Tibial nerve (tissue), 4 donors: ENCODE measurements at regions not wholly inside any gene's neighbourhood (a gene's known extent, or its start where the extent isn't known, plus 50 kb on each side); places are given as distances from the start of the nearest gene placed in this dataset.

Experiments used
- EP300 ChIP-seq, 2 donors: sonication (generic); formaldehyde crosslinking; IDR thresholded peaks; one replicate each; pipeline ENCODE4 v1.6.1; 2017; ENCODE audit warnings: antibody characterized with exemption in 2 of 2, mild to moderate bottlenecking in 1 of 2
- POLR2A ChIP-seq, 2 donors: fragments of 450-650 bp; IDR thresholded peaks; one replicate each; pipeline ENCODE4 v1.6.1; 2017; ENCODE audit warnings: antibody characterized with exemption in 2 of 2, mild to moderate bottlenecking in 2 of 2, moderate library complexity in 2 of 2
- TF ChIP-seq, protein P1 (sequence below), 5 experiments: fragments of 200-600 bp in 3 of 5; fragments of 450-650 bp in 2 of 5; sonication (generic) in 3 of 5; IDR thresholded peaks; one replicate each; pipeline ENCODE4 v1.5.1; 2016 to 2019; ENCODE audit warnings: antibody characterized with exemption in 5 of 5, mild to moderate bottlenecking in 3 of 5, moderate library complexity in 2 of 5

DNA sequence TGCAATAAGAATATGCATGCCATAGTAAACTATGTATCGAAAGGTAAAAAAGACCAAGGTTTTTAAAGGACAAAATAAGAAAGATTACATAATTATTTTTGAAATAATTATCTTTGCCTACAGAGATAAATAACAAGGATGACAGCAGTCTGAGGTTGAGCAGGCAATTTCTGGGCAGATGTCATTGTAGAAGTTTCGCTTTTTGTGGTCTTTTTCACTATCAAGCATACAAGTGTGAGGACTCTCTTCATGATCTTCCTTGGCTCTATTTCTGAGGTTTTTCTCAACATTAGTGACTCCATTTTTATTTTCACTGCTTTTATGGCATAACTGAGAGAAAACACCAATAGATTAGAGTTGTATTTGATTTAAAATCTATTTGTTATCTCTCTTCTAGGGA is 1337.9 kb upstream of the EPHA6 start:
- TF ChIP-seq, protein P1, sequence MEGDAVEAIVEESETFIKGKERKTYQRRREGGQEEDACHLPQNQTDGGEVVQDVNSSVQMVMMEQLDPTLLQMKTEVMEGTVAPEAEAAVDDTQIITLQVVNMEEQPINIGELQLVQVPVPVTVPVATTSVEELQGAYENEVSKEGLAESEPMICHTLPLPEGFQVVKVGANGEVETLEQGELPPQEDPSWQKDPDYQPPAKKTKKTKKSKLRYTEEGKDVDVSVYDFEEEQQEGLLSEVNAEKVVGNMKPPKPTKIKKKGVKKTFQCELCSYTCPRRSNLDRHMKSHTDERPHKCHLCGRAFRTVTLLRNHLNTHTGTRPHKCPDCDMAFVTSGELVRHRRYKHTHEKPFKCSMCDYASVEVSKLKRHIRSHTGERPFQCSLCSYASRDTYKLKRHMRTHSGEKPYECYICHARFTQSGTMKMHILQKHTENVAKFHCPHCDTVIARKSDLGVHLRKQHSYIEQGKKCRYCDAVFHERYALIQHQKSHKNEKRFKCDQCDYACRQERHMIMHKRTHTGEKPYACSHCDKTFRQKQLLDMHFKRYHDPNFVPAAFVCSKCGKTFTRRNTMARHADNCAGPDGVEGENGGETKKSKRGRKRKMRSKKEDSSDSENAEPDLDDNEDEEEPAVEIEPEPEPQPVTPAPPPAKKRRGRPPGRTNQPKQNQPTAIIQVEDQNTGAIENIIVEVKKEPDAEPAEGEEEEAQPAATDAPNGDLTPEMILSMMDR (IDR thresholded peaks at IDR 0.05), result no peak
- TF ChIP-seq POLR2A (IDR thresholded peaks at IDR 0.05) (no peak), EP300 (IDR thresholded peaks at IDR 0.05) (no peak)
